Loucy (cell line): ENCODE measurements at regions not wholly inside any gene's neighbourhood (a gene's known extent, or its start where the extent isn't known, plus 50 kb on each side); places are given as distances from the start of the nearest gene placed in this dataset.
A peak's percentile ranks its signal among the peaks of the same experiment; 100 is the strongest.
"Not testable (repeated sequence)": the region's sequence is repeated elsewhere in the genome, so short reads cannot be mapped to it uniquely, and the experiment has no call there.

Experiments
- H2AFZ ChIP-seq: fragments of 200-600 bp; sonication (generic); 2 replicates; pipeline ENCODE4 v1.6.0; 2016; ENCODE audit warnings: antibody characterized with exemption, mild to moderate bottlenecking, low read length, moderate library complexity
- H3F3A ChIP-seq: fragments of 200-600 bp; 2 replicates; pipeline ENCODE4 v1.6.0; 2016; ENCODE audit warnings: antibody characterized with exemption, low read depth, mild to moderate bottlenecking
- H3K27me3 ChIP-seq: fragments of 200-600 bp; sonication (generic); 2 replicates; pipeline ENCODE4 v1.6.1; 2014; ENCODE audit warnings: low read length, mild to moderate bottlenecking; ENCODE audit not compliant: insufficient read depth, poor library complexity, severe bottlenecking
- H3K36me3 ChIP-seq: fragments of 200-600 bp; sonication (generic); 2 replicates; pipeline ENCODE4 v1.6.1; 2016; ENCODE audit warnings: low read length; ENCODE audit not compliant: insufficient read depth
- H3K4me1 ChIP-seq: fragments of 200-600 bp; sonication (generic); 2 replicates; pipeline ENCODE4 v1.5.1; 2014; ENCODE audit warnings: low read length, mild to moderate bottlenecking; ENCODE audit not compliant: insufficient read depth, poor library complexity, severe bottlenecking
- H3K4me2 ChIP-seq: fragments of 200-600 bp; sonication (generic); 2 replicates; pipeline ENCODE4 v1.6.0; 2014; ENCODE audit warnings: antibody characterized with exemption, low read length, low read depth, mild to moderate bottlenecking; ENCODE audit not compliant: poor library complexity, severe bottlenecking
- H3K4me3 ChIP-seq: fragments of 200-600 bp; sonication (generic); 2 replicates; pipeline ENCODE4 v1.5.1; 2014; ENCODE audit warnings: low read length, mild to moderate bottlenecking, mixed read lengths; ENCODE audit not compliant: poor library complexity, severe bottlenecking
- H3K79me2 ChIP-seq: fragments of 200-600 bp; sonication (generic); 2 replicates; pipeline ENCODE4 v1.6.1; 2014; ENCODE audit warnings: low read length; ENCODE audit not compliant: insufficient read depth
- H3K9ac ChIP-seq: fragments of 200-600 bp; sonication (generic); 2 replicates; pipeline ENCODE4 v1.6.0; 2014; ENCODE audit warnings: mild to moderate bottlenecking, low read depth, low read length, moderate library complexity; ENCODE audit not compliant: poor library complexity, severe bottlenecking
- H3K9me2 ChIP-seq: fragments of 200-600 bp; sonication (generic); replicated peaks from 2 replicates; pipeline ENCODE4 v1.6.1; 2016; ENCODE audit warnings: low read depth, low read length, mixed read lengths
- H3K9me3 ChIP-seq: fragments of 200-600 bp; sonication (generic); 2 replicates; pipeline ENCODE4 v1.6.1; 2014; ENCODE audit warnings: mild to moderate bottlenecking, antibody characterized with exemption, low read length, low read depth; ENCODE audit not compliant: insufficient read depth
- H4K20me1 ChIP-seq: fragments of 200-600 bp; sonication (generic); 2 replicates; pipeline ENCODE4 v1.6.0; 2014; ENCODE audit warnings: antibody characterized with exemption, low read length, mild to moderate bottlenecking; ENCODE audit not compliant: insufficient read depth, poor library complexity, severe bottlenecking
- EZH2phosphoT487 ChIP-seq: fragments of 200-600 bp; IDR thresholded peaks from 2 replicates; pipeline ENCODE4 v1.6.1; 2018; ENCODE audit warnings: antibody characterized with exemption, mild to moderate bottlenecking, moderate library complexity, borderline replicate concordance
- TF ChIP-seq, protein P1 (sequence below): fragments of 200-600 bp; sonication (generic); conservative IDR thresholded peaks from 2 replicates; pipeline ENCODE4 v1.5.1; 2014; ENCODE audit warnings: mild to moderate bottlenecking, antibody characterized with exemption, low read length

DNA sequence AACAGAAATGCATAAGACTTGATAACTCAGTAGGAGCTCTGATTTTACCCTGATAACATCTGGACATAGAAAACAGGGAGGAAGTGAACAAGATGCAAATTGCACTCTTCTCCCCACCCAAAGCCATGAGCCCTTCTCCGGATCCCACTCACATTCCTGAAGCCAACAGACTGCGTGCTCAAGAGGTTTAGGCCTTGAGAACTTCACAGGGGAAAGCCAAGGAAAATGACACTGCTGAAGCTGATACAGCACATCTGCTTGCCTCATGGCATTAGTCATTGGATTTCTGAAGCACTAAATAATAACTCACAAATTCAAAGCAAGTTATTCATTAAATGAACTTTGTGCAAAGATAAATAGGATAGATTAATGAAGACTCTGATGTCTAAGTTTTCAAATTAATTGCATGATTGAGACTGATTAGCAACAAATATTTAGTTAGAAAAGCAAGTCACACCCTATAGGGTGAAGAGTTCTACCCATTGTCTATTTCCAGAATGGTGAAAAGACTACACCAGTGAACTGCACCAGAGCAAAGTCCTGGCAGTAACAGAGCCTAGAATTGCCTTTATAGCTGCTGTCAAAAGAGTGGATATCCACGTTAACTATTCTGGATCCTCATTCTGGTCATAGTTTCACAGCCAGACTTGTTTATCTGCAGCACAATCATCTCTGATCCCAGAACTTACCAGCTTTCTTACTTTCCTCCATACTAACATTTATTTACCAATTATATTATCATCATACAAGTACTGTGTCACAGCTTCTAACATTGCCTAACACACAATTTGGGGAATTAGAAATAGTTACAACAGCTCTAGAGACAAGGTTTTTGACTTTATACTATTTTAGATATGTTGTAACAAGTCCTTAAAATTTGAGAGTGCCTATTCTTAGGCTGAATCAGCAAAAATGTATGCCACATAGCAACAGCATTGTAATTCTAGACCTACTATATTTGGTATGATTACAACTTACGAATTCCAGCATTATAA lies 432.1 kb upstream of the RGMB start:
- H3K4me2 ChIP-seq, result no peak overlapping the region
- H3K36me3 ChIP-seq, result no peaks in the 10 kb centered on the region
- no peaks in the 10 kb centered on the region for H3K9me2 ChIP-seq
- no peaks in the 10 kb centered on the region for H3K4me1 ChIP-seq
- H3K27me3 ChIP-seq, result no peaks in the 10 kb centered on the region
- TF ChIP-seq, protein P1, sequence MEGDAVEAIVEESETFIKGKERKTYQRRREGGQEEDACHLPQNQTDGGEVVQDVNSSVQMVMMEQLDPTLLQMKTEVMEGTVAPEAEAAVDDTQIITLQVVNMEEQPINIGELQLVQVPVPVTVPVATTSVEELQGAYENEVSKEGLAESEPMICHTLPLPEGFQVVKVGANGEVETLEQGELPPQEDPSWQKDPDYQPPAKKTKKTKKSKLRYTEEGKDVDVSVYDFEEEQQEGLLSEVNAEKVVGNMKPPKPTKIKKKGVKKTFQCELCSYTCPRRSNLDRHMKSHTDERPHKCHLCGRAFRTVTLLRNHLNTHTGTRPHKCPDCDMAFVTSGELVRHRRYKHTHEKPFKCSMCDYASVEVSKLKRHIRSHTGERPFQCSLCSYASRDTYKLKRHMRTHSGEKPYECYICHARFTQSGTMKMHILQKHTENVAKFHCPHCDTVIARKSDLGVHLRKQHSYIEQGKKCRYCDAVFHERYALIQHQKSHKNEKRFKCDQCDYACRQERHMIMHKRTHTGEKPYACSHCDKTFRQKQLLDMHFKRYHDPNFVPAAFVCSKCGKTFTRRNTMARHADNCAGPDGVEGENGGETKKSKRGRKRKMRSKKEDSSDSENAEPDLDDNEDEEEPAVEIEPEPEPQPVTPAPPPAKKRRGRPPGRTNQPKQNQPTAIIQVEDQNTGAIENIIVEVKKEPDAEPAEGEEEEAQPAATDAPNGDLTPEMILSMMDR, result no peak
- TF ChIP-seq EZH2phosphoT487, result no peak
- no peaks in the 10 kb centered on the region for H3F3A ChIP-seq
- no peaks in the 10 kb centered on the region for H3K79me2 ChIP-seq
- H4K20me1 ChIP-seq, result no peaks in the 10 kb centered on the region
- no peak overlapping the region for H3K4me3 ChIP-seq
- no peak overlapping the region for H2AFZ ChIP-seq
- H3K9me3 ChIP-seq, result no peaks in the 10 kb centered on the region
- H3K9ac ChIP-seq, result no peak overlapping the region

DNA sequence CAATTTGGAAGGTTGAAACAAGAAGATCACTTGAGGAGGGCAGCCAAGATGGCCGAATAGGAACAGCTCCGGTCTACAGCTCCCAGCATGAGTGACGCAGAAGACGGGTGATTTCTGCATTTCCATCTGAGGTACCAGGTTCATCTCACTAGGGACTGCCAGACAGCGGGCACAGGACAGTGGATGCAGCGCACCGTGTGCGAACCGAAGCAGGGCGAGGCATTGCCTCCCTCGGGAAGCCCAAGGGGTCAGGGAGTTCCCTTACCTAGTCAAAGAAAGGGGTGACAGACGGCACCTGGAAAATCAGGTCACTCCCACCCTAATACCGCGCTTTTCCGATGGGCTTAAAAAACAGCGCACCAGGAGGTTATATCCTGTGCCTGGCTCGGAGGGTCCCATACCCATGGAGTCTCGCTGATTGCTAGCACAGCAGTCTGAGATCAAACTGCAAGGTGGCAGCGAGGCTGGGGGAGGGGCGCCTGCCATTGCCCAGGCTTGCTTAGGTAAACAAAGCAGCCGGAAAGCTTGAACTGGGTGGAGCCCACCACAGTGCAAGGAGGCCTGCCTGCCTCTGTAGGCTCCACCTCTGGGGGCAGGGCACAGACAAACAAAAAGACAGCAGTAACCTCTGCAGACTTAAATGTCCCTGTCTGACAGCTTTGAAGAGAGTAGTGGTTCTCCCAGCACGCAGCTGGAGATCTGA lies 430.4 kb upstream of the RGMB start:
- H2AFZ ChIP-seq, H3K36me3 ChIP-seq, H3K4me3 ChIP-seq, H3F3A ChIP-seq, H3K27me3 ChIP-seq, H3K9me2 ChIP-seq, H3K4me2 ChIP-seq, H4K20me1 ChIP-seq, H3K4me1 ChIP-seq, H3K79me2 ChIP-seq, H3K9ac ChIP-seq, H3K9me3 ChIP-seq: not testable (repeated sequence)

DNA sequence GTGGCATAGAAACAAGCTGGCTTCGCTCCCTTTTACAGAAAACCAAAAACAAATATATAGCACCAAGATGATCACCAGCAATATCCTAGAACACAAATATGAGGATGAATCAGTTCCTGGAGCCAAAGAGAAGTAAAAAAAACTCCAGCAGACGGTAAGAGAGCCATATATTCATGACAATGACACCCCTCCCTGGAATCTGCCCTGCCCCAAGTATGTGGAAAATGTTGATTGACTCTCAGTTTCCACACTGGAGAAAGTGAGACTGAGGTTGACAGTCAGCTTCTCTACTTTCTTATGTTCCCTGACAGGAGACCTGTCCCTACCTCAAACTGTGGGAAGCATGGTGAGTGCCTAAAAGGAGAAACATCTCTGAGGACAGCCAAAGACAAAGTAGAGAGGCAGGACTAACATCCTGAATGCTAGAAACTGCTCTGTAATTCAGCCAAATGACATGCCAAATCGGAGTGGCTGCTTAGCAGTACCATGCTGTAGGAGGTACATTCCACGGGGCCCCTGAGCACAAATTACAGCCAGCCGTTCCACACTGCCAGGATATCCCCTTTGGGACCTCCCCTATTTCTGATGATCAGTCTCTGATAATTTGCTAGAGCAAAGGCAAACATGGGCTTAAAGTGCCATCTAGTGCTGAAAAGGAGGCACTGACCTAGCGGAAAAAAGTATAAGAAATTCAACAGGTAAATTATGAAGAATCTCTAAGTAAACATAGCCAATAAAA lies 424.0 kb upstream of the RGMB start:
- Histone ChIP-seq H3K79me2 (no peaks in the 10 kb centered on the region), H3K9ac (no peak overlapping the region), H4K20me1 (no peaks in the 10 kb centered on the region), H3F3A (no peaks in the 10 kb centered on the region), H3K9me3 (no peaks in the 10 kb centered on the region), H3K4me3 (no peak overlapping the region), H2AFZ (no peak overlapping the region), H3K4me2 (no peak overlapping the region), H3K36me3 (no peaks in the 10 kb centered on the region), H3K9me2 (no peaks in the 10 kb centered on the region), H3K4me1 (no peaks in the 10 kb centered on the region), H3K27me3 (no peaks in the 10 kb centered on the region)
- TF ChIP-seq, protein P1, result peak; percentile 35
- TF ChIP-seq EZH2phosphoT487, result no peak
